HAP-1 (cell line): ENCODE measurements at regions not wholly inside any gene's neighbourhood (a gene's known extent, or its start where the extent isn't known, plus 50 kb on each side); places are given as distances from the start of the nearest gene placed in this dataset.

ENCODE experiments used
- DNase-seq, 2 experiments: peaks; one replicate each; pipeline ENCODE4 v3.0.0-alpha.2; 2016 to 2020; ENCODE audit warnings: low spot score in 2 of 2
- H3K27me3 ChIP-seq: fragments of 250-450 bp; sonication (Bioruptor Pico); 2 replicates; pipeline ENCODE4 v1.5.1; 2020; ENCODE audit warnings: low read depth, mild to moderate bottlenecking, moderate library complexity
- H3K36me3 ChIP-seq: fragments of 250-450 bp; sonication (Bioruptor Pico); replicated peaks from 2 replicates; pipeline ENCODE4 v1.5.1; 2020; ENCODE audit warnings: mild to moderate bottlenecking
- H3K4me1 ChIP-seq: fragments of 250-450 bp; sonication (Bioruptor Pico); 2 replicates; pipeline ENCODE4 v1.5.1; 2020; ENCODE audit warnings: mild to moderate bottlenecking
- H3K4me3 ChIP-seq: fragments of 250-450 bp; sonication (Bioruptor Pico); 2 replicates; pipeline ENCODE4 v1.5.1; 2020; ENCODE audit warnings: mild to moderate bottlenecking, moderate library complexity
- H3K9me3 ChIP-seq: fragments of 250-450 bp; sonication (Bioruptor Pico); 2 replicates; pipeline ENCODE4 v1.5.1; 2020; ENCODE audit warnings: mild to moderate bottlenecking, moderate library complexity
- in situ Hi-C: fragments of 300-500 bp; cut with MboI; formaldehyde crosslinking; loops from 3 replicates; pipeline ENCODE4 v1.14.3; 2020; ENCODE audit warnings: low sequenced_read_pairs, inconsistent platforms, mixed read lengths

DNA sequence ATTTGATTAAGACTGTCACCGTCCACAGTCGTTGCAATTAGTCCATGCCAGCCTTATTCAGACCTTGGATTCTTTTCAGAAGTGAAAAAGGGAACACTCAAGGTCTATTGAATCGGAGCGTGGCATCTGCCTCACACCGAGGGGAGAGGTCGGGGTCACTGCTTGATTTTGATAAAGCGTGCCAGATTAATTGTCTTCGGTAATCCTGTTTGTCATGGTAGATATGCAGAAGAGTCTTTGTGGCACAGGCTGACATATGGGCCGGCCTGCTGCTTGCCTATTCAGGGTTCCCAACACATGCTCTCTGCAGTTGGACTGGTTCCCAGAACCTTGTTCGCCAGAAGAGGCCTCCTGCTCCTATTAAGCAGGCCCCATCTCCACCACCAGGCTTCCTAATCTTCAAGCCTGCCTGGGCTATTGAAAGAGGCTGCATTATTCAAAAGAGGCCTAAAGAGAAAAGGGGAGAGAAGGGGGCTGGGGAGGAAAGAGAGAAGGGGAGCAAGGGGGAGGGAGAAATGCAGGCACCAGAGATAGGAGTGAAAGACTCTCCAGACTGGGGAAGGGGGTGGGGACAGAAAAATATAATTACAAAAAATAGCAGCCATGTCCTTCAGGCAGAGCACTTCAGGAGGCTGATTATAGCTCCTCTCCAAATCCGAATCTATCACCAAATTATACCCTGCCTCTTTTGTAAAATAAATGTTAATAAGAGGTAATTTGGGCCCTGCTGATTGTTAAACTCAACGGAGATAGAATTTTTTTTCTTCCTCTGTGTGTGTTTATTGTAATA lies 611.3 kb downstream of the HDGFL1 start:
- no peaks in the 10 kb centered on the region for H3K9me3 ChIP-seq
- DNase-seq: peak; percentile 88 to 92
- H3K27me3 ChIP-seq: no peaks in the 10 kb centered on the region
- in situ Hi-C loops: no loop called here
- peak overlapping the region; percentile 2; the same call in 1 of the 2 replicates for H3K4me3 ChIP-seq
- H3K36me3 ChIP-seq: no peaks in the 10 kb centered on the region
- H3K4me1 ChIP-seq: peaks cover 37% of the 10 kb centered on the region

DNA sequence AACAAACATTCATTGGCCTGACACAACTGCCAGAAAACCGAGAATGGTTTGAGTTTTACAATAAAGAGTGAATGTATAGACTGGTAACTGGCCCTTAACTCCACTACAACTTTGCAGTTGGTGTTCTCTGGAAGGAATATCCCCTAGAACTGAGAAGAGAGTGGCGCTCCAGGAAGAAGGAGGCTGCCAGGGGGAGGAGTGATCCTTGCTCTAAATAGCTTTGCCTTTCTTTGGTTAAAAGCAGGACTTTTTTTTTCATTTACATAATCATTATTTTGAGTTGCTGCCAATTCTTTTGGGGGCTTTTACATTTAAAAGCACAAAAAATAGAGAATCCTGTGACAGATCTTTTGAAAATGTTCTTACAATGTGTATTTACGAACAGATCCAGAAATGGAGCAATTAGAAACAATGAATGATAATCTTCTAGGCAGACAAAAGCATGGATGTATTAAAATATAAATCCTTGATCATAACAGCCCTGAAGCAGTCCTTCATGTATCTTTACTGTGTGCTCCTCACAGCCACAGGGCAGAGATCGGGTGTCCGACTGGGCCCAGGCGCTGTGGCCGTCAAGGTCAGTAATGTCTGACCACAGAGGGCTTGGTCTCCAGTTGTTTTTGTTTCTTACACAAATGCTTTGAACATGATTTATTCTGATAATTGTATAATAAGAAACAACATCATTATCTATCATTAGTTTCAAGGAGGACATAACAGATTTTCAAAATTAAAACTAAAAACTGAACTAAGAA lies 612.2 kb downstream of the HDGFL1 start:
- no peak overlapping the region for H3K4me3 ChIP-seq
- H3K4me1 ChIP-seq: peaks cover 37% of the 10 kb centered on the region
- in situ Hi-C loops: no loop called here
- no peaks in the 10 kb centered on the region for H3K9me3 ChIP-seq
- peak; percentile 79 to 94 for DNase-seq
- H3K36me3 ChIP-seq: no peaks in the 10 kb centered on the region
- no peaks in the 10 kb centered on the region for H3K27me3 ChIP-seq

GRCh38 chr6:23183846-23184245 lies 614.5 kb downstream of the HDGFL1 start:
- H3K9me3 ChIP-seq: no peaks in the 10 kb centered on the region
- no peaks in the 10 kb centered on the region for H3K27me3 ChIP-seq
- no peaks in the 10 kb centered on the region for H3K36me3 ChIP-seq
- H3K4me3 ChIP-seq: no peak overlapping the region
- DNase-seq: no peak
- H3K4me1 ChIP-seq: peaks cover 37% of the 10 kb centered on the region
- in situ Hi-C loops: no loop called here

DNA sequence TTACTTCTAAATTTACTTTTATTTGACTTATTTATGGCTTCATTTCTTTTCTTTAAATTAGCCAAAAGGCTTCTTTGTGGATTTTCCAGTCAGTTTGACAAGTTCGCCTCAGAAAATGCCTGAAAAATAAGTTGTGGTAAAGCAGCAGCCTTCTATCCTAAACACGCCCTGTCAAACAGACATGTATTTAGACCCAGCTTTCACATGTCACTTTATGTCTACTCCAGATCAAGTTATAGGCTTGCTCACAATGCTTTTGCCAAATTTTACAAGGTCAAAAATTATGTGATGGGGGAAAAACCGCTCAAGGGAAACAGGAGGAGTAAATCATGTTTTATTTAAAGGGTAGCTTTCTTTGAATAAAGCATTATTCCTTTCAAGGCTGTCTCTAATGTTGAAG lies 615.0 kb downstream of the HDGFL1 start:
- Histone ChIP-seq H3K27me3 (no peaks in the 10 kb centered on the region), H3K4me1 (peaks cover 33% of the 10 kb centered on the region), H3K36me3 (no peaks in the 10 kb centered on the region), H3K4me3 (no peak overlapping the region), H3K9me3 (no peaks in the 10 kb centered on the region)
- no peak for DNase-seq
- in situ Hi-C loops: no loop called here

- H3K4me1 ChIP-seq: no peaks in the 10 kb centered on the region
- no peaks in the 10 kb centered on the region for H3K36me3 ChIP-seq
- no peak overlapping the region for H3K4me3 ChIP-seq
- in situ Hi-C loops: no loop called here
- H3K27me3 ChIP-seq: no peaks in the 10 kb centered on the region
- no peak for DNase-seq
- H3K9me3 ChIP-seq: no peaks in the 10 kb centered on the region
Measured at GRCh38 chr6:23195487-23195886, 626.1 kb downstream of the HDGFL1 start.

DNA sequence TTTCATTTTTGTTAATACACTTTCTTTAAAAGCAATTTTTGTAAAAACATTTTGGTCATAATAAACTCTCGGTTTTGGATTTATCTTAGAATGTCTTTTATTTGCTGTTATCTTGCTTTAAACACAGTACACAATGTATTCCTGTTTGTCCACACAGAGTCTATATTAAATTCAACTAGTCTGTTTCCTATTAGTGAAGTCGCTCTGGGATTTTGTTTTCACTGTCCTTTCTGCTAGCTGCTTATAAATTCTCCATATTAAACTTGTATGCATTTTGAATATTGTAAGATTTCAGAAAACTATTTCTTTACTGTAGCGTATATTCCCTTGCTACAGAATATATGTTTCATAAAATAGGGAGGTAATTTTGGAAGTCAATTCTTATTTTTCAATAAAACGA lies 630.2 kb downstream of the HDGFL1 start:
- no peaks in the 10 kb centered on the region for H3K36me3 ChIP-seq
- H3K9me3 ChIP-seq: no peaks in the 10 kb centered on the region
- in situ Hi-C loops: no loop called here
- DNase-seq: no peak
- no peak overlapping the region for H3K4me3 ChIP-seq
- no peaks in the 10 kb centered on the region for H3K4me1 ChIP-seq
- no peaks in the 10 kb centered on the region for H3K27me3 ChIP-seq

DNA sequence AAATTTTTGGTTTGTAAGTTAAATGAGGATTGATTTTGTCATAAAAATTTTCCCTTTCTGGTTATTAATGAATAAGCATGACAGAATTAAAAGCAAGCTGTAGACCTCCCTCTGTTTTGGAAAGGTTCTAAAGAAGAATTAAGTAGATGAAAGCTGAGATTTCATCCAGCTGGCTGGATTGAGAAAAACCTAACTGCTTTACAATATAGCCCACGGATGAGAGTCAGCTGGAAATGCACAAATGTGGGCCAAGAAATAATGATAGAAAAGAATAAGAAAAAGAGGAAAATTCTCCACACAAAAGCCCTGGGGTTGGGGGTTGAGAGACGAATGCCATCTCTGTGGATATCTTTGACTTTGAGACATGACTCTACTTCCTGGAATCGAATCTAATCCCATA lies 631.6 kb downstream of the HDGFL1 start:
- in situ Hi-C loops: no loop called here
- no peak overlapping the region for H3K4me3 ChIP-seq
- no peaks in the 10 kb centered on the region for H3K4me1 ChIP-seq
- no peak for DNase-seq
- no peaks in the 10 kb centered on the region for H3K36me3 ChIP-seq
- H3K9me3 ChIP-seq: no peaks in the 10 kb centered on the region
- no peaks in the 10 kb centered on the region for H3K27me3 ChIP-seq

GRCh38 chr6:23202207-23202606 lies 632.8 kb downstream of the HDGFL1 start:
- in situ Hi-C loops: no loop called here
- DNase-seq: no peak
- Histone ChIP-seq H3K4me3 (no peak overlapping the region), H3K36me3 (no peaks in the 10 kb centered on the region), H3K9me3 (no peaks in the 10 kb centered on the region), H3K4me1 (no peaks in the 10 kb centered on the region), H3K27me3 (no peaks in the 10 kb centered on the region)

DNA sequence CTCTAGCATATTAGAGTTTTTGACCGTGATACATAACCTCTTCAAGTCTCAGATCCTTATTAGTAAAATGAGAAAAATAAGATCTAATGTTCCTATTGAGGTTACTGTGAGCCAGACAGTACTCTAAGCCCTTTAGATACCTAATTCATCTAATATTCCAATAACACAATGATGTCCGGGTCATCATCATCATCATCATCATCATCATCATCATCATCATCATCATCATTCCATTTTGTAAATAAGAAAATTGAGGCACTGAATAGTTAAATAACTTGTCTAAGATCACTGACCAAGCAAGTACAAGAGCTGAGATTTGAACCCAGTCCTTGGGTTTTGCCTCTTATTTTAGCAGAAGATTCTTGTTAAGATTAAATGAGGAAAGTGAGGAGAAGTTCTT lies 643.0 kb downstream of the HDGFL1 start:
- Histone ChIP-seq H3K9me3 (no peaks in the 10 kb centered on the region), H3K36me3 (no peaks in the 10 kb centered on the region), H3K27me3 (no peaks in the 10 kb centered on the region), H3K4me1 (no peaks in the 10 kb centered on the region), H3K4me3 (no peak overlapping the region)
- in situ Hi-C loops: no loop called here
- no peak for DNase-seq

DNA sequence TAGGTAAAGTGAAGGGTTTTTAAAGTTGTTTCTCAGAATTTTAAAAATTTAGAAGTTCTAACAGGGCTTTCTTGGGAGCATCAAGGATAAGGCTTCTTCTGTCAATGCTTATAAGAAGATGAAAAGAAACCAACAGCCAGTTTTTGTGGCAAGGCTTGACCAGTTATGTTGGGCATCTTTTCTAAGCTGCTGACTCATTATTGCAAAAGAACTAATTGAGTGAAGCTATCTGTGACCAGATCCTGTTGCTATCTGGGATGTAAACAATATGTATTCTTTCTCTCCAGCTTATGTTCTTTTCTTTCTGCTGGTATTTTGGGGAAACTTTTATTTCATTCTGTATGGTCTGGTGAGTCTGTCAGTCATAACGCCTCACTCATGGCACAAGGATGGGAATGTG lies 643.8 kb downstream of the HDGFL1 start:
- no peak overlapping the region for H3K4me3 ChIP-seq
- DNase-seq: no peak
- no peaks in the 10 kb centered on the region for H3K9me3 ChIP-seq
- in situ Hi-C loops: no loop called here
- no peaks in the 10 kb centered on the region for H3K4me1 ChIP-seq
- no peaks in the 10 kb centered on the region for H3K36me3 ChIP-seq
- H3K27me3 ChIP-seq: no peaks in the 10 kb centered on the region

GRCh38 chr6:23213651-23214050 lies 644.3 kb downstream of the HDGFL1 start:
- Histone ChIP-seq H3K27me3 (no peaks in the 10 kb centered on the region), H3K36me3 (no peaks in the 10 kb centered on the region), H3K9me3 (no peaks in the 10 kb centered on the region), H3K4me3 (no peak overlapping the region), H3K4me1 (no peaks in the 10 kb centered on the region)
- no peak for DNase-seq
- in situ Hi-C loops: no loop called here

DNA sequence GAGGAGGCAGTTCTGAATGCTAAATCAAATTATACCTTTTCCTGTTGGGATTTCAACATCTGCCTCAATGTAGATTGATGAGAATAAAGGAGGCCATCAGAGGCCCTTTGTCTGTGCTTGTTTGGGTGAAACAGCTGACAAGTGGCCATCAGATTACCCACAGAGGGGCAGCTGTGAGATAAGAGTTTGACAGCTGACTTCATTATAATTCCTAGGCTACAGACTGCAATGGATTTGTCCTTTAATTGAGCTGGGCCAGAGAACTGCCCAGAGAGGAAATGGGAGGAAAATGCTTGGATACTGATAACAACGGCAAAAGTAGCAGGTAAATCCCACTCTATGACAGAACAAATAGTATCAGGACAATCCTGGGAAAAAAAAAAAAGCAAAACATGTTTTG lies 649.4 kb downstream of the HDGFL1 start:
- no peak for DNase-seq
- in situ Hi-C loops: no loop called here
- Histone ChIP-seq H3K9me3 (no peaks in the 10 kb centered on the region), H3K4me1 (no peaks in the 10 kb centered on the region), H3K27me3 (no peaks in the 10 kb centered on the region), H3K4me3 (no peak overlapping the region), H3K36me3 (no peaks in the 10 kb centered on the region)

GRCh38 chr6:23222724-23223123 lies 653.4 kb downstream of the HDGFL1 start:
- in situ Hi-C loops: no loop called here
- Histone ChIP-seq H3K4me3 (no peak overlapping the region), H3K36me3 (no peaks in the 10 kb centered on the region), H3K9me3 (no peaks in the 10 kb centered on the region), H3K27me3 (no peaks in the 10 kb centered on the region), H3K4me1 (no peaks in the 10 kb centered on the region)
- DNase-seq: no peak

DNA sequence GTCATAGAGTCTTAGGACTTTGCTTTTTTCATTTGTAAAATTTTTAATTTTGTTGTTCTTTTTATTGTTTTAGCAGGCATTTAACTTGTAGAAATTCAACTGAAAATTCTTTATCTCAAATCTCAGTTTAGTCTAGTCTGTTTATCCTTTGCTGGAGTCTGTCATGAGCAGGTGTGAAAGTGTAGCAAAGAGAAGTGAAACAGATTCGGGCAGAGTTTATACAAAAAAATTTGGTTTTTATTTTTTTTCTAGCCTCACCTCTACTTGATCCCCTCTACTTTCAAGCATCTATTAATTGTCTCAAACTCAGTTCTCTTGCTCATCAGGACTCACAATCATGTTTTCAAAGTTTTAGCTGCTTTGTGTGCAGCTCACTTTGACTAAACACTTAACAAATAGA lies 655.2 kb downstream of the HDGFL1 start:
- in situ Hi-C loops: no loop called here
- Histone ChIP-seq H3K36me3 (no peaks in the 10 kb centered on the region), H3K27me3 (no peaks in the 10 kb centered on the region), H3K4me1 (no peaks in the 10 kb centered on the region), H3K9me3 (no peaks in the 10 kb centered on the region), H3K4me3 (no peak overlapping the region)
- DNase-seq: no peak
